ENCODE measurements at regions not wholly inside any gene's neighbourhood (a gene's known extent, or its start where the extent isn't known, plus 50 kb on each side); places are given as distances from the start of the nearest gene placed in this dataset.
A peak's percentile ranks its signal among the peaks of the same experiment; 100 is the strongest.

GRCh38 chr15:56868170-56868569 lies 50.3 kb upstream of the TCF12 start:
- Histone ChIP-seq H2AFZ (ENCODE audit: low read length) (peak overlapping the region; percentile 37; the same call in 1 of the 2 replicates), H3K9ac (ENCODE audit: low read length) (no peak overlapping the region), H3K9me3 (ENCODE audit: low read length) (no peaks in the 10 kb centered on the region), H3K4me1 (ENCODE audit: low read length) (peaks cover 32% of the 10 kb centered on the region), H3K4me3 (ENCODE audit: low read length) (no peak overlapping the region), H3K9me2 (replicated peaks; ENCODE audit: insufficient read depth, low read length) (no peaks in the 10 kb centered on the region), H3K79me2 (ENCODE audit: low read length) (no peaks in the 10 kb centered on the region), H3K4me2 (ENCODE audit: low read depth, low read length, poor library complexity, severe bottlenecking) (peak overlapping the region; percentile 41), H3K27ac (ENCODE audit: low read length) (peak overlapping the region; percentile 57), H4K20me1 (ENCODE audit: insufficient read depth, low read depth, low read length) (no peaks in the 10 kb centered on the region), H3K27me3 (ENCODE audit: low read length) (no peaks in the 10 kb centered on the region), H3K36me3 (ENCODE audit: insufficient read depth, low read length) (no peaks in the 10 kb centered on the region)
- DNase-seq, result peak; percentile 73

DNA sequence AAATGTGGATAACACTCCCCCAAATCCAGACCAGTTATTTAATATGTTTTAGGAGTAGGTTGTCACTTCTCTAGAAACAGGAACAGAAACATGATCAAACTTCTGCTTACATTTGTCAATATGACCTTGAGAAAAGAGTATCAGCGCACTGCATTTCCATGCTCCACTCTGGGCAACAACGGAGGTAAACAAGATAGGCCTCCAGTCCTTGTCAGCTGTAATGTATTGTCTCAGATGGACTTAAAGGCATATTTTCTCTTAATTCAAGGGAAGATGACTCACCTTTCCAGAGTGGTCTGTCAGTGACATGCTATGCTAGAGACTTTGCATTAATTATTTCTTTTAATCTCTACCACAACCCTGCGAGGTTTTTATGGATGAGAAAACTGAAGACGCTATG lies 51.6 kb upstream of the TCF12 start:
- Histone ChIP-seq H3K27me3 (ENCODE audit: low read length) (no peaks in the 10 kb centered on the region), H3K27ac (ENCODE audit: low read length) (no peak overlapping the region), H2AFZ (ENCODE audit: low read length) (no peak overlapping the region), H3K4me3 (ENCODE audit: low read length) (no peak overlapping the region), H3K79me2 (ENCODE audit: low read length) (no peaks in the 10 kb centered on the region), H3K36me3 (ENCODE audit: insufficient read depth, low read length) (no peaks in the 10 kb centered on the region), H3K9me2 (replicated peaks; ENCODE audit: insufficient read depth, low read length) (no peaks in the 10 kb centered on the region), H4K20me1 (ENCODE audit: insufficient read depth, low read depth, low read length) (no peaks in the 10 kb centered on the region), H3K4me1 (ENCODE audit: low read length) (peaks cover 32% of the 10 kb centered on the region), H3K9me3 (ENCODE audit: low read length) (no peaks in the 10 kb centered on the region), H3K9ac (ENCODE audit: low read length) (no peak overlapping the region), H3K4me2 (ENCODE audit: low read depth, low read length, poor library complexity, severe bottlenecking) (no peak overlapping the region)
- no peak for DNase-seq

GRCh38 chr15:56857828-56858227 lies 60.6 kb upstream of the TCF12 start:
- Histone ChIP-seq H4K20me1 (ENCODE audit: insufficient read depth, low read depth, low read length) (no peaks in the 10 kb centered on the region), H3K27me3 (ENCODE audit: low read length) (no peaks in the 10 kb centered on the region), H3K9me3 (ENCODE audit: low read length) (no peaks in the 10 kb centered on the region), H3K36me3 (ENCODE audit: insufficient read depth, low read length) (no peaks in the 10 kb centered on the region), H3K4me2 (ENCODE audit: low read depth, low read length, poor library complexity, severe bottlenecking) (no peak overlapping the region), H3K4me1 (ENCODE audit: low read length) (no peaks in the 10 kb centered on the region), H3K79me2 (ENCODE audit: low read length) (no peaks in the 10 kb centered on the region), H3K27ac (ENCODE audit: low read length) (no peak overlapping the region), H3K9me2 (replicated peaks; ENCODE audit: insufficient read depth, low read length) (no peaks in the 10 kb centered on the region), H2AFZ (ENCODE audit: low read length) (no peak overlapping the region), H3K9ac (ENCODE audit: low read length) (no peak overlapping the region), H3K4me3 (ENCODE audit: low read length) (no peak overlapping the region)
- DNase-seq, result no peak

GRCh38 chr15:56856934-56857333 lies 61.5 kb upstream of the TCF12 start:
- Histone ChIP-seq H3K4me3 (ENCODE audit: low read length) (no peak overlapping the region), H3K79me2 (ENCODE audit: low read length) (no peaks in the 10 kb centered on the region), H3K9ac (ENCODE audit: low read length) (no peak overlapping the region), H2AFZ (ENCODE audit: low read length) (no peak overlapping the region), H4K20me1 (ENCODE audit: insufficient read depth, low read depth, low read length) (no peaks in the 10 kb centered on the region), H3K9me2 (replicated peaks; ENCODE audit: insufficient read depth, low read length) (no peaks in the 10 kb centered on the region), H3K27ac (ENCODE audit: low read length) (no peak overlapping the region), H3K4me2 (ENCODE audit: low read depth, low read length, poor library complexity, severe bottlenecking) (no peak overlapping the region), H3K27me3 (ENCODE audit: low read length) (no peaks in the 10 kb centered on the region), H3K36me3 (ENCODE audit: insufficient read depth, low read length) (no peaks in the 10 kb centered on the region), H3K9me3 (ENCODE audit: low read length) (no peaks in the 10 kb centered on the region), H3K4me1 (ENCODE audit: low read length) (no peaks in the 10 kb centered on the region)
- no peak for DNase-seq

DNA sequence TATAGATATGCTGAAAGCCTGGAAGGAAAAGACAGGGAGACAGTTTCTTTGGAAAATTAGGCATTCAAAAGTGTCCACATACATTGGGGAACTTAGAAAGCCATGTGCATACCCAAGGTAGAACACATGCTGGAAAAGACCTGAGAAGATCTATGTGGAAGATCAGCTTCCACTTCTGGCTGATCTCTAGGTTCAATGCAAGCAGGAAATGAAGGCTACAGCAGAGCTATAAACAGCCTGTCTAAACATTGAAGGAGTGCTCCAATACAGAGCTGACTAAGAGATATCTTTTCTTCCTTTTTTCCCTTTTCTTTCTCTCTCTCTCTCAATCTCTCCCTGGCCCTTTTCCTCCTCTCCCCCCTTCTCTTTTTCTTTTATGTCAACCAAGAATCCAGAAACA lies 73.6 kb upstream of the TCF12 start:
- H3K9ac ChIP-seq (ENCODE audit: low read length), result no peak overlapping the region
- H3K9me3 ChIP-seq (ENCODE audit: low read length), result no peaks in the 10 kb centered on the region
- no peak overlapping the region for H3K4me2 ChIP-seq (ENCODE audit: low read depth, low read length, poor library complexity, severe bottlenecking)
- no peaks in the 10 kb centered on the region for H3K79me2 ChIP-seq (ENCODE audit: low read length)
- H3K36me3 ChIP-seq (ENCODE audit: insufficient read depth, low read length), result no peaks in the 10 kb centered on the region
- no peaks in the 10 kb centered on the region for H3K9me2 ChIP-seq (replicated peaks; ENCODE audit: insufficient read depth, low read length)
- no peak overlapping the region for H2AFZ ChIP-seq (ENCODE audit: low read length)
- H3K27me3 ChIP-seq (ENCODE audit: low read length), result no peaks in the 10 kb centered on the region
- no peaks in the 10 kb centered on the region for H4K20me1 ChIP-seq (ENCODE audit: insufficient read depth, low read depth, low read length)
- no peak overlapping the region for H3K4me3 ChIP-seq (ENCODE audit: low read length)
- no peak overlapping the region for H3K27ac ChIP-seq (ENCODE audit: low read length)
- H3K4me1 ChIP-seq (ENCODE audit: low read length), result peaks cover 25% of the 10 kb centered on the region
- no peak for DNase-seq

DNA sequence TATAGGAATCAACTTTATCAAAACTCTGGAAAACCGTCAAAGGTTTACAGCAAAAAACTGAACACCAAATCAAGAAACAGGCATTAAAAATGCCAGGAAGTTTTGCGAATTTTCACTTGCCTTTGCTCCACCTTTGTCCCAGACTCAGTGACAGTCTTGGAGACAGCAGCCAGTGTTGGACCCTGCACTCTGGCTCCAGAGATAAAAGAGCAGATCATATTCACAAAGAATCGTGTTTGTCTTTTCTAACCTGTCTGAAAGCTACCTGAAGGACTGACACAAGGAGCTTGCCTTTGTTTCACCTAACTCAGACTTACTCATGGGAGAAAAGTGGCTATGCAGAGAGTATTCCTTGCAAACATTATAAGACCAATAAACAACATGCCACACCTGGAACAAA lies 74.0 kb upstream of the TCF12 start:
- Histone ChIP-seq H3K9me2 (replicated peaks; ENCODE audit: insufficient read depth, low read length) (no peaks in the 10 kb centered on the region), H3K9ac (ENCODE audit: low read length) (no peak overlapping the region), H3K4me1 (ENCODE audit: low read length) (peaks cover 29% of the 10 kb centered on the region), H3K4me3 (ENCODE audit: low read length) (no peak overlapping the region), H4K20me1 (ENCODE audit: insufficient read depth, low read depth, low read length) (no peaks in the 10 kb centered on the region), H2AFZ (ENCODE audit: low read length) (no peak overlapping the region), H3K9me3 (ENCODE audit: low read length) (no peaks in the 10 kb centered on the region), H3K36me3 (ENCODE audit: insufficient read depth, low read length) (no peaks in the 10 kb centered on the region), H3K27ac (ENCODE audit: low read length) (no peak overlapping the region), H3K27me3 (ENCODE audit: low read length) (no peaks in the 10 kb centered on the region), H3K4me2 (ENCODE audit: low read depth, low read length, poor library complexity, severe bottlenecking) (no peak overlapping the region), H3K79me2 (ENCODE audit: low read length) (no peaks in the 10 kb centered on the region)
- DNase-seq, result no peak

- Histone ChIP-seq H3K36me3 (ENCODE audit: insufficient read depth, low read length) (no peaks in the 10 kb centered on the region), H3K27ac (ENCODE audit: low read length) (peak overlapping the region; percentile 31; the same call in 1 of the 2 replicates), H3K27me3 (ENCODE audit: low read length) (no peaks in the 10 kb centered on the region), H3K79me2 (ENCODE audit: low read length) (no peaks in the 10 kb centered on the region), H2AFZ (ENCODE audit: low read length) (no peak overlapping the region), H3K4me3 (ENCODE audit: low read length) (no peak overlapping the region), H3K4me2 (ENCODE audit: low read depth, low read length, poor library complexity, severe bottlenecking) (peak overlapping the region; percentile 43), H3K4me1 (ENCODE audit: low read length) (peaks cover 73% of the 10 kb centered on the region), H4K20me1 (ENCODE audit: insufficient read depth, low read depth, low read length) (no peaks in the 10 kb centered on the region), H3K9ac (ENCODE audit: low read length) (no peak overlapping the region), H3K9me3 (ENCODE audit: low read length) (no peaks in the 10 kb centered on the region), H3K9me2 (replicated peaks; ENCODE audit: insufficient read depth, low read length) (no peaks in the 10 kb centered on the region)
- no peak for DNase-seq
Observed at GRCh38 chr15:56839641-56840040, 78.8 kb upstream of the TCF12 start.

DNA sequence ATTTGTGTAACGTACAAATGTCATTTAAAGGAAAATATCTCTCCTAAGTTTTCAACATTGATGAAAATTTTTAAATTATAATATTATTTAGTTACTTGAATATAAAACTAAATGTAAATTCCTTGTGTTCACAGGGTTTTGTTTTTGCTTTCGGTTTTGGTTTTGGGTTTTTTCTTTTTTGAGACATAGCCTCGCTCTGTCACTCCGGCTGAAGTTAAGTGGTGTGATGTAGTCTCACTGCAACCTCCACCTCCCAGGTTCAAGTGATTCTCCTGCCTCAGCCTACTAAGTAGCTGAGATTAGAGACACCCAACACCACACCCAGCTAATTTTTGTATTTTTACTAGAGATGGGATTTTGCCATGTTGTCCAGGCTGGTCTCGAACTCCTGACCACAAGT lies 79.3 kb upstream of the TCF12 start:
- H3K4me3 ChIP-seq (ENCODE audit: low read length), result no peak overlapping the region
- no peak overlapping the region for H2AFZ ChIP-seq (ENCODE audit: low read length)
- H3K27ac ChIP-seq (ENCODE audit: low read length), result peak overlapping the region; percentile 63
- H3K27me3 ChIP-seq (ENCODE audit: low read length), result no peaks in the 10 kb centered on the region
- H3K9me3 ChIP-seq (ENCODE audit: low read length), result no peaks in the 10 kb centered on the region
- H4K20me1 ChIP-seq (ENCODE audit: insufficient read depth, low read depth, low read length), result no peaks in the 10 kb centered on the region
- H3K36me3 ChIP-seq (ENCODE audit: insufficient read depth, low read length), result no peaks in the 10 kb centered on the region
- H3K79me2 ChIP-seq (ENCODE audit: low read length), result no peaks in the 10 kb centered on the region
- H3K9me2 ChIP-seq (replicated peaks; ENCODE audit: insufficient read depth, low read length), result no peaks in the 10 kb centered on the region
- peaks cover 69% of the 10 kb centered on the region for H3K4me1 ChIP-seq (ENCODE audit: low read length)
- peak overlapping the region; percentile 9 for H3K4me2 ChIP-seq (ENCODE audit: low read depth, low read length, poor library complexity, severe bottlenecking)
- H3K9ac ChIP-seq (ENCODE audit: low read length), result no peak overlapping the region
- DNase-seq, result no peak

GRCh38 chr15:56838085-56838484 lies 80.4 kb upstream of the TCF12 start:
- peak; percentile 85 for DNase-seq
- Histone ChIP-seq H4K20me1 (ENCODE audit: insufficient read depth, low read depth, low read length) (no peaks in the 10 kb centered on the region), H3K79me2 (ENCODE audit: low read length) (no peaks in the 10 kb centered on the region), H3K27ac (ENCODE audit: low read length) (peak overlapping the region; percentile 68), H3K9me2 (replicated peaks; ENCODE audit: insufficient read depth, low read length) (no peaks in the 10 kb centered on the region), H3K9ac (ENCODE audit: low read length) (no peak overlapping the region), H2AFZ (ENCODE audit: low read length) (peak overlapping the region; percentile 35), H3K4me3 (ENCODE audit: low read length) (no peak overlapping the region), H3K4me1 (ENCODE audit: low read length) (peaks cover 69% of the 10 kb centered on the region), H3K27me3 (ENCODE audit: low read length) (no peaks in the 10 kb centered on the region), H3K4me2 (ENCODE audit: low read depth, low read length, poor library complexity, severe bottlenecking) (peak overlapping the region; percentile 52), H3K9me3 (ENCODE audit: low read length) (no peaks in the 10 kb centered on the region), H3K36me3 (ENCODE audit: insufficient read depth, low read length) (no peaks in the 10 kb centered on the region)

All from Karpas-422 (cell line).